ENCODE measurements at regions not wholly inside any gene's neighbourhood (a gene's known extent, or its start where the extent isn't known, plus 50 kb on each side); places are given as distances from the start of the nearest gene placed in this dataset.

- TF ChIP-seq CTCF (IDR thresholded peaks at IDR 0.05) (no peak), POLR2A (IDR thresholded peaks at IDR 0.05) (no peak), POLR2AphosphoS5 (IDR thresholded peaks at IDR 0.05) (no peak), EP300 (IDR thresholded peaks at IDR 0.05; ENCODE audit: low read depth) (no peak)
Measured at GRCh38 chr13:60959427-60959826, 456.2 kb downstream of the PCDH20 start.

Data from transverse colon (tissue), 4 donors.